ENCODE measurements at regions not wholly inside any gene's neighbourhood (a gene's known extent, or its start where the extent isn't known, plus 50 kb on each side); places are given as distances from the start of the nearest gene placed in this dataset.

- TF ChIP-seq CTCF (IDR thresholded peaks at IDR 0.05; ENCODE audit: low read depth, low read length, missing input control) = no peak
- no peak for TF ChIP-seq RAD21 (IDR thresholded peaks at IDR 0.05)
- TF ChIP-seq REST (IDR thresholded peaks at IDR 0.05) = no peak
- TF ChIP-seq TAF1 (conservative IDR thresholded peaks at IDR 0.05) = no peak
- TF ChIP-seq YY1 (IDR thresholded peaks at IDR 0.05) = no peak
- TF ChIP-seq JUND (IDR thresholded peaks at IDR 0.05) = no peak
- no peak for TF ChIP-seq ZBTB33 (IDR thresholded peaks at IDR 0.05)
- TF ChIP-seq EGR1 (IDR thresholded peaks at IDR 0.05; ENCODE audit: low read depth in 2 of 2) = no peak
Observed at GRCh38 chr7:13577566-13578145, 411.8 kb downstream of the ETV1 start.

All from liver (tissue), 3 donors.